IMR-90 (cell line): ENCODE measurements at regions not wholly inside any gene's neighbourhood (a gene's known extent, or its start where the extent isn't known, plus 50 kb on each side); places are given as distances from the start of the nearest gene placed in this dataset.

Source experiments
- ATAC-seq: fragments of 200-7000 bp; cut with Tn5 transposase; 2 replicates; pipeline ENCODE4 v1.9.1; 2020; ENCODE audit warnings: low read depth, mild to moderate bottlenecking, moderate library complexity
- BruUV-seq: library from RNA; stranded (reverse); fragments of 400-500 nt; replicated peaks from 2 replicates; lab custom pipeline; 2021; lab: Mats Ljungman, UMichigan
- CTCF ChIA-PET: fragments of 300-600 bp; formaldehyde crosslinking; extraction: SDS; loops from one replicate; lab custom pipeline; 2021; ENCODE audit warnings: antibody characterized with exemption; lab: Yijun Ruan, JAX
- POLR2A ChIA-PET: fragments of 300-600 bp; sonication (Branson Sonifier 250); formaldehyde crosslinking; loops from one replicate; lab custom pipeline; 2022; ENCODE audit warnings: antibody characterized with exemption; ENCODE audit not compliant: unreplicated experiment; lab: Charles Lee
- DNase-seq: peaks from one replicate; pipeline ENCODE4 v3.0.0; 2013
- H2AFZ ChIP-seq: replicated peaks from 2 replicates; pipeline ENCODE3; 2013; ENCODE audit warnings: low read length, mild to moderate bottlenecking; ENCODE audit not compliant: poor library complexity
- H2AK5ac ChIP-seq: 2 replicates; pipeline ENCODE4 v1.6.1; 2013; ENCODE audit warnings: low read depth, low read length, inconsistent platforms
- H2AK9ac ChIP-seq: replicated peaks from 2 replicates; pipeline ENCODE3; 2013; ENCODE audit warnings: mild to moderate bottlenecking, low read depth, low read length, moderate library complexity; ENCODE audit not compliant: poor library complexity
- H2BK120ac ChIP-seq: 2 replicates; pipeline ENCODE4 v1.6.1; 2013; ENCODE audit warnings: low read depth, low read length, inconsistent platforms
- H2BK15ac ChIP-seq: 3 replicates; pipeline ENCODE4 v1.6.1; 2013; ENCODE audit warnings: low read depth, low read length, inconsistent platforms
- H2BK20ac ChIP-seq: 2 replicates; pipeline ENCODE4 v1.6.1; 2013; ENCODE audit warnings: low read depth, mild to moderate bottlenecking, inconsistent platforms, low read length, moderate library complexity
- H2BK5ac ChIP-seq: 2 replicates; pipeline ENCODE4 v1.6.1; 2013; ENCODE audit warnings: mild to moderate bottlenecking, low read depth, low read length, inconsistent platforms; ENCODE audit not compliant: poor library complexity, severe bottlenecking
- H3K14ac ChIP-seq: replicated peaks from 2 replicates; pipeline ENCODE4 v1.6.1; 2013; ENCODE audit warnings: low read depth, low read length, inconsistent platforms
- H3K18ac ChIP-seq: 2 replicates; pipeline ENCODE4 v1.6.1; 2013; ENCODE audit warnings: low read depth, low read length, control low read depth
- H3K23ac ChIP-seq: 2 replicates; pipeline ENCODE4 v1.6.1; 2013; ENCODE audit warnings: low read depth, low read length, inconsistent platforms
- H3K27ac ChIP-seq: 2 replicates; pipeline ENCODE4 v1.5.1; 2013; ENCODE audit warnings: mild to moderate bottlenecking, control low read depth, low read length; ENCODE audit not compliant: insufficient read depth
- H3K27me3 ChIP-seq: 2 replicates; pipeline ENCODE4 v1.6.1; 2013; ENCODE audit warnings: low read length; ENCODE audit not compliant: control insufficient read depth, insufficient read depth
- H3K36me3 ChIP-seq: 2 replicates; pipeline ENCODE4 v1.6.1; 2013; ENCODE audit warnings: low read length, mixed read lengths; ENCODE audit not compliant: control insufficient read depth, insufficient read depth
- H3K4ac ChIP-seq: 2 replicates; pipeline ENCODE4 v1.6.1; 2013; ENCODE audit warnings: low read depth, low read length, inconsistent platforms
- H3K4me1 ChIP-seq: 2 replicates; pipeline ENCODE4 v1.6.1; 2013; ENCODE audit warnings: low read length, mixed read lengths; ENCODE audit not compliant: control insufficient read depth, insufficient read depth
- H3K4me2 ChIP-seq: 2 replicates; pipeline ENCODE4 v1.6.1; 2013; ENCODE audit warnings: low read depth, mild to moderate bottlenecking, control low read depth, low read length, moderate library complexity
- H3K4me3 ChIP-seq: 2 replicates; pipeline ENCODE4 v1.5.1; 2013; ENCODE audit warnings: low read depth, mild to moderate bottlenecking, control low read depth, low read length, moderate library complexity; ENCODE audit not compliant: insufficient read depth
- H3K56ac ChIP-seq: 2 replicates; pipeline ENCODE4 v1.6.1; 2013; ENCODE audit warnings: low read length, inconsistent platforms; ENCODE audit not compliant: insufficient read depth; ENCODE audit errors: extremely low read depth
- H3K79me1 ChIP-seq, 2 experiments: 2 replicates each; pipeline ENCODE4 v1.6.1; 2013; ENCODE audit warnings: low read length in 2 of 2, inconsistent platforms in 1 of 2, low read depth in 1 of 2
- H3K9ac ChIP-seq: 2 replicates; pipeline ENCODE4 v1.6.1; 2013; ENCODE audit warnings: low read depth, low read length, control low read depth
- H3K9me1 ChIP-seq: 2 replicates; pipeline ENCODE4 v1.6.1; 2013; ENCODE audit warnings: low read length, inconsistent platforms; ENCODE audit not compliant: insufficient read depth
- H3K9me3 ChIP-seq: 2 replicates; pipeline ENCODE4 v1.6.1; 2013; ENCODE audit warnings: low read length; ENCODE audit not compliant: control insufficient read depth, insufficient read depth
- H4K20me1 ChIP-seq: 2 replicates; pipeline ENCODE4 v1.6.1; 2013; ENCODE audit warnings: low read length, inconsistent platforms; ENCODE audit not compliant: insufficient read depth
- H4K5ac ChIP-seq: 2 replicates; pipeline ENCODE4 v1.6.1; 2013; ENCODE audit warnings: mild to moderate bottlenecking, low read depth, low read length, control low read depth
- H4K8ac ChIP-seq, 2 experiments: 2 replicates each; pipeline ENCODE4 v1.6.1; 2013; ENCODE audit warnings: low read depth in 2 of 2, low read length in 2 of 2, control low read depth in 1 of 2, inconsistent platforms in 1 of 2
- H4K91ac ChIP-seq: 2 replicates; pipeline ENCODE4 v1.6.1; 2013; ENCODE audit warnings: low read depth, low read length, inconsistent platforms; ENCODE audit not compliant: insufficient read depth
- BHLHE40 ChIP-seq: fragments of 150-350 bp; IDR thresholded peaks from 2 replicates; pipeline ENCODE4 v1.6.1; 2016; ENCODE audit warnings: mild to moderate bottlenecking, low read depth, low read length
- CHD1 ChIP-seq: IDR thresholded peaks from 2 replicates; pipeline ENCODE4 v1.6.1; 2012; ENCODE audit warnings: low read depth, low read length, improper control_type of control experiment
- MAFK ChIP-seq: IDR thresholded peaks from 2 replicates; pipeline ENCODE4 v1.6.1; 2012; ENCODE audit warnings: low read depth, low read length, improper control_type of control experiment
- NFE2L2 ChIP-seq: fragments of 150-350 bp; IDR thresholded peaks from 2 replicates; pipeline ENCODE4 v1.6.1; 2016; ENCODE audit warnings: low read depth, mild to moderate bottlenecking, low read length
- POLR2A ChIP-seq: IDR thresholded peaks from 2 replicates; pipeline ENCODE4 v1.6.1; 2012; ENCODE audit warnings: mild to moderate bottlenecking, low read depth, low read length
- RAD21 ChIP-seq: IDR thresholded peaks from 2 replicates; pipeline ENCODE4 v1.6.1; 2012; ENCODE audit warnings: low read length, improper control_type of control experiment
- RCOR1 ChIP-seq: IDR thresholded peaks from 2 replicates; pipeline ENCODE4 v1.6.1; 2012; ENCODE audit warnings: mild to moderate bottlenecking, low read length, improper control_type of control experiment; ENCODE audit not compliant: insufficient replicate concordance
- RFX5 ChIP-seq: IDR thresholded peaks from 2 replicates; pipeline ENCODE4 v1.8.0; 2012; ENCODE audit warnings: low read depth, mild to moderate bottlenecking, low read length, moderate library complexity
- SMC3 ChIP-seq: fragments of 150-350 bp; IDR thresholded peaks from 2 replicates; pipeline ENCODE4 v1.6.1; 2016; ENCODE audit warnings: low read depth, mild to moderate bottlenecking, antibody characterized with exemption, low read length, moderate library complexity
- WGBS, 2 experiments: methylation state at CpG; one replicate each; pipeline versions ENCODE4 v1.1.5 to v1.1.7; 2013; ENCODE audit warnings: missing lambda C conversion rate in 2 of 2; ENCODE audit not compliant: insufficient read length in 1 of 2; ENCODE audit errors: extremely low coverage in 2 of 2; 5-methylcytosine and 5-hydroxymethylcytosine counted together
- dilution Hi-C: fragments of 300-500 bp; cut with HindIII; formaldehyde crosslinking; loops from one replicate; pipeline ENCODE4 v1.14.3; 2018; ENCODE audit warnings: low sequenced_read_pairs; ENCODE audit not compliant: unreplicated experiment
- in situ Hi-C: fragments of 300-500 bp; cut with MboI; formaldehyde crosslinking; loops from 3 replicates; pipeline ENCODE4 v1.14.3; 2019; ENCODE audit warnings: low sequenced_read_pairs, inconsistent platforms, mixed read lengths
- intact Hi-C: fragments of 100-400 bp; cut with micrococcal nuclease; formaldehyde crosslinking; loops from 2 replicates; pipeline ENCODE4 v1.10.0; 2022
- TF ChIP-seq, protein P1 (sequence below): fragments of 150-350 bp; IDR thresholded peaks from 2 replicates; pipeline ENCODE4 v1.6.1; 2017; ENCODE audit warnings: mild to moderate bottlenecking, antibody characterized with exemption, low read length, low read depth
- TF ChIP-seq, protein P2 (sequence below): fragments of 150-350 bp; IDR thresholded peaks from 2 replicates; pipeline ENCODE4 v1.6.1; 2016; ENCODE audit warnings: low read depth, mild to moderate bottlenecking, low read length, moderate library complexity, borderline replicate concordance

DNA sequence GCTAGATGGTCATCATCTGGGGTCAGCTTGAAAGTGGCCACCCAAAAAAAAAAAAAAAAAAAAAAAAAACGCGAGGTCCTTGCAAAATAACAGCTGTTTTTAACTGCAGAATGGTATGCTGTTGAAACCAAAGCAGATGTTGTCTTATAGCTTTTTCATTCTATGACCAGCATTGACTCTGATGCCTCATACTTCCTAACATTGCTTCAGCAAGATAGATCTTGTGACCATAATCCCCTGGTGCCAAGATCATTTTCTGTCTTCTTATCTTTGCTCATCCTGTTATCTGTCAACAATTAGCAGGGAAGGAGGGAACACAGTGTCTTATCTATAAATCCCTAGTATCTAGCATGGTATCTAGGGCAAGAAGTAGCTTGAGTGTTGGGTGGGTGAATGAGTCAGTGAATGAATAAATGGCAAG, 181.5 kb downstream of the PLPP3 start:
- H4K91ac ChIP-seq: no peak overlapping the region
- no peaks in the 10 kb centered on the region for H3K9me3 ChIP-seq
- H3K27me3 ChIP-seq: no peaks in the 10 kb centered on the region
- ATAC-seq: no peak
- H4K20me1 ChIP-seq: no peaks in the 10 kb centered on the region
- no peak overlapping the region for H3K27ac ChIP-seq
- BruUV-seq: no TSS peak
- no peak overlapping the region for H3K23ac ChIP-seq
- no peak overlapping the region for H2AK9ac ChIP-seq
- H3K4me2 ChIP-seq: no peak overlapping the region
- H2BK20ac ChIP-seq: no peak overlapping the region
- no peaks in the 10 kb centered on the region for H3K9me1 ChIP-seq
- intact Hi-C loops (no loop called here), in situ Hi-C loops (no loop called here), dilution Hi-C loops (no loop called here)
- no peak overlapping the region for H4K5ac ChIP-seq
- H2AK5ac ChIP-seq: no peak overlapping the region
- H2AFZ ChIP-seq: no peak overlapping the region
- H3K36me3 ChIP-seq: no peaks in the 10 kb centered on the region
- no peaks in the 10 kb centered on the region; the same call in 1 of the 2 replicates for H3K4me1 ChIP-seq
- H3K14ac ChIP-seq: no peak overlapping the region
- no CpG with 5 or more reads among the region's 2 CpGs for whole genome bisulfite sequencing, 2 experiments
- TF ChIP-seq, protein P1, sequence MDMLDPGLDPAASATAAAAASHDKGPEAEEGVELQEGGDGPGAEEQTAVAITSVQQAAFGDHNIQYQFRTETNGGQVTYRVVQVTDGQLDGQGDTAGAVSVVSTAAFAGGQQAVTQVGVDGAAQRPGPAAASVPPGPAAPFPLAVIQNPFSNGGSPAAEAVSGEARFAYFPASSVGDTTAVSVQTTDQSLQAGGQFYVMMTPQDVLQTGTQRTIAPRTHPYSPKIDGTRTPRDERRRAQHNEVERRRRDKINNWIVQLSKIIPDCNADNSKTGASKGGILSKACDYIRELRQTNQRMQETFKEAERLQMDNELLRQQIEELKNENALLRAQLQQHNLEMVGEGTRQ: no peak
- TF ChIP-seq POLR2A (no peak), RFX5 (no peak), MAFK (no peak), NFE2L2 (no peak), BHLHE40 (no peak), CHD1 (no peak), RCOR1 (no peak), SMC3 (no peak), RAD21 (no peak)
- TF ChIP-seq, protein P2, sequence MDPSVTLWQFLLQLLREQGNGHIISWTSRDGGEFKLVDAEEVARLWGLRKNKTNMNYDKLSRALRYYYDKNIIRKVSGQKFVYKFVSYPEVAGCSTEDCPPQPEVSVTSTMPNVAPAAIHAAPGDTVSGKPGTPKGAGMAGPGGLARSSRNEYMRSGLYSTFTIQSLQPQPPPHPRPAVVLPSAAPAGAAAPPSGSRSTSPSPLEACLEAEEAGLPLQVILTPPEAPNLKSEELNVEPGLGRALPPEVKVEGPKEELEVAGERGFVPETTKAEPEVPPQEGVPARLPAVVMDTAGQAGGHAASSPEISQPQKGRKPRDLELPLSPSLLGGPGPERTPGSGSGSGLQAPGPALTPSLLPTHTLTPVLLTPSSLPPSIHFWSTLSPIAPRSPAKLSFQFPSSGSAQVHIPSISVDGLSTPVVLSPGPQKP: no peak
- no peaks in the 10 kb centered on the region for H3K79me1 ChIP-seq
- H3K4me3 ChIP-seq: no peak overlapping the region
- no peak overlapping the region for H4K8ac ChIP-seq
- H3K18ac ChIP-seq: no peak overlapping the region
- no peak overlapping the region for H3K9ac ChIP-seq
- POLR2A ChIA-PET: no interaction called here
- CTCF ChIA-PET: interaction anchor here (0.6 kb wide), 2 partner anchors 33 to 226 kb away, joined by 6 to 7 read pairs; no protein-coding TSS in a partner anchor
- H2BK5ac ChIP-seq: no peak overlapping the region
- H3K4ac ChIP-seq: no peak overlapping the region
- no peak overlapping the region for H3K56ac ChIP-seq
- H2BK15ac ChIP-seq: no peak overlapping the region
- peak; percentile 30 for DNase-seq
- H2BK120ac ChIP-seq: no peak overlapping the region
